NCI-H1417 treated with DMSO at 0.1 percent for 48 hours (cell line): ENCODE measurements at regions not wholly inside any gene's neighbourhood (a gene's known extent, or its start where the extent isn't known, plus 50 kb on each side); places are given as distances from the start of the nearest gene placed in this dataset.

Experiments
- DNase-seq: peaks from one replicate; lab custom pipeline; 2025; lab: John Stamatoyannopoulos, UW

DNA sequence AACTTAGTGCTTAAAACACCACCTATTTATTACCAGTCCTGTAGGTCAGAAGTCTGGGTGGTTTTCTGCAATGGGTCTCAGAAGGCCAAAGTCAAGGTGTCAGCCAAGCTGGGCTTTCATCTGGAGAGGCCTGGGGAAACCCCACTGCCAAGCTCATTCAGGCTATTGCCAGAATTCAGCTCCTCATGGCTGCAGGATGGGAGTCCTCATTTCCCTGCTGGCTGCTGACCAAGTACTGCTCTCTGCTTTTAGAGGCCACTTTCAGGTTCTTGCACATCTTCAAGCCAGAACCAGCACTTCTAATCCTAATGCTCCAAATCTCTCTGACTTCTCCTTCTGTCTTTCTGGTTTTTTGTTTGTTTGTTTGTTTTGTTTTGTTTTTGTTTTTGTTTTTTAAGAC lies 109.3 kb downstream of the BCOR start:
- DNase-seq, result no peak

DNA sequence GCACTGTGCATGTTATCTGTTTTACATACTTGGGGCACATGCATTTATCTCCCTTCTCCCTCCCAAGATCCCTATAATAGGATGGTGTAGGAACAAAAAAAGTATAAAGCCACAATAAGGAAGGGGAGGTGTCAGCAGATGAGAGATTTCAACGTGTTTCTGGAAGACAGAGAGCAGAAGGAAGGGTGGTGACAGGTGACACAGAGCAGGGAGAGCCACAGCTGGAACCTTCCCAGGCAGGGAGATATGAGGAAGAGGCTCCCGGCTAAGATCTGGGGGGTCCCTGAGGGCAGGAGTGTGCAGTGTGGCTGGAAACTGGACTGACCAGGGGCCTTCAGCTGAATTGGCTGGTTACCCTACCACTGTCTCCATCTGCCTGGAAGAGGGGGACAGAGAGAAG lies 107.4 kb downstream of the BCOR start:
- DNase-seq, result no peak

DNA sequence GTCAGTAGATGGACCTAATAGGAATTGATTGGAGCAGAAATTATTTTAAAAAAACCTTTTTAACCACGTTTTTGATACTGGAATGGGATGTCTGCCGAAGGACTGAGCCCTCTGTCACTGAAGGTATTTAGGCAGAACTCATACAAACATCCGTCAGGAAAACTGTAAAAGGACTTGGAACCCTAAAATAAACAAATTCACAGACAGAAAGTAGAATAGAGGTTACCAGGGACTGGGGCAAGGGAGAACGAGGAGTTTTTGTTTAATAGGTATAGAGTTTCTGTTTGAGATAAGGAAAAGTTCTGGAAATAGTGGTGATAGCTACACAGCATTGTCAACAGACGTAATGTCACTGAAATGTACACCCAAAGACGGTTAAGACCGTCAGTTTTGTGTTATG lies 105.5 kb downstream of the BCOR start:
- no peak for DNase-seq

DNA sequence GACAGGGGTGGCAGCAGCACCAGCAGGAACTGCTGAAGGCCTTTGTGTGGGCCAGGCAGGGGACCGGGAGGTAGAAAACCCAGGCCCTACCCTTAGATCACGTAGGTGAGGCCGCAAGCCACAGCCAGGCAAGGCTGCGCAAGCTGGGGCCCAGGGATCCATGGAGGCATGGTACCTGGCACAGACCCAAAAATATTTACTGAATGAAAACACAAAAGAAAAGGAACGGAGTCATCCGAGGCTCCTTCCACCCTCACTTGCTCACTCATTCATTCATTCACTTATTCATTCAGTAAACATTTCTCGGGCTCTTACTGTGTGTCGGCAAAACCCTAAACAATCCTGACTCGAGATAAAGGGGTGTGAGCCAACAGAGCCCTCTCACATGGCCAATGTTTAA lies 102.3 kb downstream of the BCOR start:
- DNase-seq, result no peak

DNA sequence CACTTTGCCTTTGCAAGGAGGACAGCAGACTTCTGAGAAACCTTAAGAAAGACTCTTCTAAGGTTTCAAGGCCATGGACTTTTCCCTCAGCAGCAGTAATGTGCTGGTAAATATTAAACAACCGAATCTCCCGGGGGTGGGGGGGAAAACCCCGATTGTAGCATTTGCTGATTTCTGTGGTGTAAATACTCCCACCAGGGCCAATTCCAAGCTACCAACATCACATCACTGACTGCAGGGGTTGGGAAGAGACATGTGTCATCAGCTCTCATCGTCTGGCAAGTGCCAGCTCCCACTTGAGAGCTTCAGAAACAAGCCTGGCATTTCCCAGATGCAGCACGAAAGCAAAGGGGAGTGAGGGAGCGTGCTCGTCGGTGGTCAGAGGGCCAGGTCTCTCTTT lies 101.2 kb downstream of the BCOR start:
- no peak for DNase-seq

DNA sequence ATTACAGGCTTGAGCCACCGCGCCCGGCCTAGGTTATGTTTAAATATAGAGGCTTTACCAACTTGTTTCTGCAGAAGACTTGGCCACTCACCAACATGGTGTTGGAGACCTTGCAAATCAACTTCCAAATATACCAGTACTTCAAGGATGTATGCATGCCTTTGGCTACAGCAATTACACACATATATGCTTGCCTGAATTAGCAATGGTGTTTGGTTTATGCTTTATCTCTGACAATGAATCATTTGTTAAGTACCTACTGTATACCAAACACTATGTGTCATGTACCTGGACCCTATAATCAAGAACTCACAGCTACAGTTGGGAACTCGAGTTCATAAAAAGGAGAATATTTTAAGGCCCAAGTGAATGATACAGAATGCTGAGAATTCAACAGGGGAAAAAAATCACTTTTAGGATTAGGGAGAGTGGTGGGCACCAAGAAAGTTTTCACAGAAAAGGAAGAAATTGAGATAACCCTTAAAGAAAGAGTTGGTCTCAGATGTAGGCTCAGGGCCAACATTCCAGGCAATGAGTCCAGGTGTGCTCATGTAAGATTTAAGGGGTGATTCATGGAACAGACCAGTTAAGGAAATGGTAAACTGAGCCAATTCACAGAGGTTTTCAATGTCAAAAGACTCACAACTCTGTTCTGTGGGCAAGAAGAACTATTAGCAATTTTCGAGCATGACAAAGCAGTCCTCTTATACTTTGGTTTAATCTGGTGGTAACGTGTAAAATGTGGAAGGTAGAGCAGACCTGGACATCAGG lies 98.9 kb downstream of the BCOR start:
- DNase-seq, result no peak
